ENCODE measurements at regions not wholly inside any gene's neighbourhood (a gene's known extent, or its start where the extent isn't known, plus 50 kb on each side); places are given as distances from the start of the nearest gene placed in this dataset.

GRCh38 chr4:63831590-63832155, 577.6 kb downstream of the TECRL start:
- Histone ChIP-seq H3K4me1 (no peaks in the 10 kb centered on the region), H3K9me3 (no peaks in the 10 kb centered on the region), H3K27me3 (no peaks in the 10 kb centered on the region), H3K4me3 (no peak overlapping the region), H3K36me3 (no peaks in the 10 kb centered on the region), H3K27ac (no peak overlapping the region)
- intact Hi-C loops (cut with DNase I): no loop called here
- 32 to 48% methylated on average over 2 of the region's 2 CpGs for WGBS, 2 donors
- DNase-seq: no peak
- TF ChIP-seq, protein P1, sequence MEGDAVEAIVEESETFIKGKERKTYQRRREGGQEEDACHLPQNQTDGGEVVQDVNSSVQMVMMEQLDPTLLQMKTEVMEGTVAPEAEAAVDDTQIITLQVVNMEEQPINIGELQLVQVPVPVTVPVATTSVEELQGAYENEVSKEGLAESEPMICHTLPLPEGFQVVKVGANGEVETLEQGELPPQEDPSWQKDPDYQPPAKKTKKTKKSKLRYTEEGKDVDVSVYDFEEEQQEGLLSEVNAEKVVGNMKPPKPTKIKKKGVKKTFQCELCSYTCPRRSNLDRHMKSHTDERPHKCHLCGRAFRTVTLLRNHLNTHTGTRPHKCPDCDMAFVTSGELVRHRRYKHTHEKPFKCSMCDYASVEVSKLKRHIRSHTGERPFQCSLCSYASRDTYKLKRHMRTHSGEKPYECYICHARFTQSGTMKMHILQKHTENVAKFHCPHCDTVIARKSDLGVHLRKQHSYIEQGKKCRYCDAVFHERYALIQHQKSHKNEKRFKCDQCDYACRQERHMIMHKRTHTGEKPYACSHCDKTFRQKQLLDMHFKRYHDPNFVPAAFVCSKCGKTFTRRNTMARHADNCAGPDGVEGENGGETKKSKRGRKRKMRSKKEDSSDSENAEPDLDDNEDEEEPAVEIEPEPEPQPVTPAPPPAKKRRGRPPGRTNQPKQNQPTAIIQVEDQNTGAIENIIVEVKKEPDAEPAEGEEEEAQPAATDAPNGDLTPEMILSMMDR (IDR thresholded peaks at IDR 0.05): no peak
- TF ChIP-seq POLR2A (IDR thresholded peaks at IDR 0.05): no peak

- Histone ChIP-seq H3K27ac (no peak overlapping the region), H3K27me3 (no peaks in the 10 kb centered on the region), H3K36me3 (no peaks in the 10 kb centered on the region), H3K9me3 (peaks cover 0 to 3% (median 0%) of the 10 kb centered on the region in 3 donors), H3K4me1 (no peaks in the 10 kb centered on the region), H3K4me3 (no peak overlapping the region)
- no peak for TF ChIP-seq POLR2A (IDR thresholded peaks at IDR 0.05)
- TF ChIP-seq, protein P1 (IDR thresholded peaks at IDR 0.05): no peak
- no peak for DNase-seq
- WGBS, 2 donors: 69 to 79% methylated on average over 10 to 11 of the region's 11 CpGs
- intact Hi-C loops (cut with DNase I): no loop called here
These were observed 591.9 kb downstream of the TECRL start for GRCh38 chr4:63817196-63817865.

- no peak for TF ChIP-seq POLR2A (IDR thresholded peaks at IDR 0.05)
- TF ChIP-seq, protein P1 (IDR thresholded peaks at IDR 0.05): no peak
- Histone ChIP-seq H3K36me3 (no peaks in the 10 kb centered on the region), H3K27ac (no peak overlapping the region), H3K27me3 (no peaks in the 10 kb centered on the region), H3K9me3 (peaks cover 0 to 3% (median 0%) of the 10 kb centered on the region in 3 donors), H3K4me1 (no peaks in the 10 kb centered on the region), H3K4me3 (no peak overlapping the region)
- DNase-seq: no peak
- 92% methylated on average over 4 of the region's 4 CpGs for WGBS, 2 donors
- intact Hi-C loops (cut with DNase I): no loop called here
These were observed 594.9 kb downstream of the TECRL start for GRCh38 chr4:63814171-63814964.

- DNase-seq: no peak
- Histone ChIP-seq H3K9me3 (no peaks in the 10 kb centered on the region), H3K27me3 (no peaks in the 10 kb centered on the region), H3K4me3 (no peak overlapping the region), H3K36me3 (no peaks in the 10 kb centered on the region), H3K4me1 (no peaks in the 10 kb centered on the region), H3K27ac (no peak overlapping the region)
- intact Hi-C loops (cut with DNase I): no loop called here
- 40 to 68% methylated on average over 2 of the region's 2 CpGs for WGBS, 2 donors
- TF ChIP-seq, protein P1 (IDR thresholded peaks at IDR 0.05): no peak
- no peak for TF ChIP-seq POLR2A (IDR thresholded peaks at IDR 0.05)
These were observed 610.1 kb downstream of the TECRL start for GRCh38 chr4:63799166-63799565.

DNA sequence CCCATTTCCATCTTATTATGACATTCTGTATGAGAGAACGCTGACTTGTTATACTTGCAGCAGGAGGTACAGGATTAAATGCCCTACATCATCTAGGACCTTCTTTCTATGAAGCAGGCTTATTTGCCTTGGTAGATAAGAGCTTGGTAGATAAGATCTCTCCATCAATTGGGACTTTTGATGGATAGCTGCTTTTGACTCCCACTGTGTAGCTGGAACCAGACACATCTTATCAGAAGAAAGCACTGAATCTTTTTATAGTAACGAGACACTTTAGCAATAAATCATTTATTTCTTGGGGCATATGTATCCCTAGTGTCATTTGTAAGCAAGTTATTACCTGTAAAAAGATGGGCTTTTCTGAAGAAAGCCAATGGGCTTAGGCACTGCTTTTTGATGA, 613.9 kb downstream of the TECRL start:
- H3K36me3 ChIP-seq: no peaks in the 10 kb centered on the region
- H3K27ac ChIP-seq: no peak overlapping the region
- H3K9me3 ChIP-seq: no peaks in the 10 kb centered on the region
- H3K27me3 ChIP-seq: no peaks in the 10 kb centered on the region
- intact Hi-C loops (cut with DNase I): no loop called here
- DNase-seq: no peak
- H3K4me3 ChIP-seq: no peak overlapping the region
- TF ChIP-seq, protein P1 (IDR thresholded peaks at IDR 0.05): no peak
- TF ChIP-seq POLR2A (IDR thresholded peaks at IDR 0.05): no peak
- H3K4me1 ChIP-seq: no peaks in the 10 kb centered on the region
- 19 to 35% methylated on average over 2 of the region's 2 CpGs for WGBS, 2 donors

All from esophagus squamous epithelium (tissue), 5 donors.